Renal cortex interstitium (tissue), 11 donors: ENCODE measurements at regions not wholly inside any gene's neighbourhood (a gene's known extent, or its start where the extent isn't known, plus 50 kb on each side); places are given as distances from the start of the nearest gene placed in this dataset.

Experiments used
- DNase-seq, 11 donors: peaks; one replicate each; pipeline ENCODE4 v3.0.0-alpha.2; 2013; ENCODE audit warnings: low read depth in 9 of 11, low spot score in 4 of 11; ENCODE audit errors: extremely low read depth in 1 of 11

GRCh38 chr16:86050111-86050510 is 151.1 kb downstream of the IRF8 start:
- no peak for DNase-seq

GRCh38 chr16:86050591-86051367 is 151.8 kb downstream of the IRF8 start:
- DNase-seq = no peak

GRCh38 chr16:86051368-86052114 is 152.6 kb downstream of the IRF8 start:
- peak in 6 of 11 donors; percentile 63 to 82 (median 76) for DNase-seq

GRCh38 chr16:86052115-86052670 is 153.2 kb downstream of the IRF8 start:
- DNase-seq = no peak

- DNase-seq = no peak
Observed at GRCh38 chr16:86052926-86053325, 154.0 kb downstream of the IRF8 start.

GRCh38 chr16:86059253-86060171 is 160.6 kb downstream of the IRF8 start:
- DNase-seq = no peak

GRCh38 chr16:86060381-86061317 is 161.7 kb downstream of the IRF8 start:
- no peak for DNase-seq

- DNase-seq = no peak
Observed at GRCh38 chr16:86061318-86061695, 162.3 kb downstream of the IRF8 start.

GRCh38 chr16:86061721-86062120 is 162.8 kb downstream of the IRF8 start:
- no peak for DNase-seq

- DNase-seq = no peak
Observed at GRCh38 chr16:86062271-86062965, 163.5 kb downstream of the IRF8 start.

- DNase-seq = no peak
Observed at GRCh38 chr16:86063760-86064405, 164.9 kb downstream of the IRF8 start.

- no peak for DNase-seq
Observed at GRCh38 chr16:86064431-86065250, 165.7 kb downstream of the IRF8 start.

- no peak for DNase-seq
Observed at GRCh38 chr16:86065711-86066110, 166.7 kb downstream of the IRF8 start.

- no peak for DNase-seq
Observed at GRCh38 chr16:86066811-86067210, 167.8 kb downstream of the IRF8 start.

GRCh38 chr16:86067516-86067915 is 168.6 kb downstream of the IRF8 start:
- no peak for DNase-seq

GRCh38 chr16:86067936-86068335 is 169.0 kb downstream of the IRF8 start:
- no peak for DNase-seq
